B cell (primary cell): ENCODE measurements at regions not wholly inside any gene's neighbourhood (a gene's known extent, or its start where the extent isn't known, plus 50 kb on each side); places are given as distances from the start of the nearest gene placed in this dataset.

Experiments
- CTCF ChIP-seq: fragments of 200-600 bp; IDR thresholded peaks from one replicate; pipeline ENCODE4 v1.8.0; 2022; ENCODE audit warnings: antibody characterized with exemption, mild to moderate bottlenecking
- EZH2 ChIP-seq: IDR thresholded peaks from 2 replicates; pipeline ENCODE4 v1.6.1; 2012; ENCODE audit warnings: borderline replicate concordance, low read depth, mild to moderate bottlenecking, moderate library complexity, low read length; ENCODE audit not compliant: insufficient read depth, poor library complexity, severe bottlenecking

GRCh38 chr7:110246118-110246517, 844.8 kb upstream of the LRRN3 start:
- TF ChIP-seq CTCF (no peak), EZH2 (no peak)
